SK-N-SH treated with all-trans-retinoic acid at 6 μM for 48 hours (cell line): ENCODE measurements at regions not wholly inside any gene's neighbourhood (a gene's known extent, or its start where the extent isn't known, plus 50 kb on each side); places are given as distances from the start of the nearest gene placed in this dataset.

Source experiments
- ARNTL ChIP-seq: fragments of 450-650 bp; formaldehyde crosslinking; IDR thresholded peaks from 2 replicates; pipeline ENCODE4 v1.5.0; 2020; ENCODE audit warnings: low read depth, mild to moderate bottlenecking, moderate library complexity, borderline replicate concordance
- CREB5 ChIP-seq: fragments of 250-450 bp; sonication (Bioruptor Pico); IDR thresholded peaks from 2 replicates; pipeline ENCODE4 v1.5.1; 2020; ENCODE audit warnings: low read depth, mild to moderate bottlenecking, moderate library complexity
- ESRRG ChIP-seq: fragments of 250-450 bp; sonication (Bioruptor Pico); IDR thresholded peaks from 2 replicates; pipeline ENCODE4 v1.6.1; 2021; ENCODE audit warnings: mild to moderate bottlenecking
- GLIS3 ChIP-seq: fragments of 250-450 bp; sonication (Bioruptor Pico); IDR thresholded peaks from 2 replicates; pipeline ENCODE4 v1.5.0; 2020; ENCODE audit warnings: mild to moderate bottlenecking, moderate library complexity
- ISL1 ChIP-seq: fragments of 250-450 bp; sonication (Bioruptor Pico); IDR thresholded peaks from 2 replicates; pipeline ENCODE4 v2.1.2; 2022; ENCODE audit warnings: mild to moderate bottlenecking, moderate library complexity
- OSR1 ChIP-seq: fragments of 250-450 bp; sonication (Bioruptor Pico); IDR thresholded peaks from 2 replicates; pipeline ENCODE4 v1.8.0; 2022; ENCODE audit warnings: moderate library complexity, mild to moderate bottlenecking, inconsistent platforms
- PATZ1 ChIP-seq: fragments of 250-450 bp; sonication (Bioruptor Pico); IDR thresholded peaks from 2 replicates; pipeline ENCODE4 v1.8.0; 2020; ENCODE audit warnings: mild to moderate bottlenecking, moderate library complexity, borderline replicate concordance
- POU6F1 ChIP-seq: fragments of 250-450 bp; sonication (Bioruptor Pico); IDR thresholded peaks from 2 replicates; pipeline ENCODE4 v1.8.0; 2021; ENCODE audit warnings: low read depth, mild to moderate bottlenecking, moderate library complexity, borderline replicate concordance
- SNAI2 ChIP-seq: fragments of 250-450 bp; sonication (Bioruptor Pico); IDR thresholded peaks from 2 replicates; pipeline ENCODE4 v1.5.0; 2020; ENCODE audit warnings: mild to moderate bottlenecking, moderate library complexity
- TCF4 ChIP-seq: fragments of 250-450 bp; sonication (Bioruptor Pico); IDR thresholded peaks from 2 replicates; pipeline ENCODE4 v1.8.0; 2021; ENCODE audit warnings: mild to moderate bottlenecking, moderate library complexity, borderline replicate concordance
- TOX ChIP-seq: fragments of 250-450 bp; sonication (Bioruptor Pico); IDR thresholded peaks from 2 replicates; pipeline ENCODE4 v1.8.0; 2021; ENCODE audit warnings: mild to moderate bottlenecking, moderate library complexity, borderline replicate concordance
- TSHZ2 ChIP-seq: fragments of 250-450 bp; sonication (Bioruptor Pico); IDR thresholded peaks from 2 replicates; pipeline ENCODE4 v1.5.0; 2020; ENCODE audit warnings: mild to moderate bottlenecking, moderate library complexity
- ZC3H10 ChIP-seq: fragments of 250-450 bp; sonication (Bioruptor Pico); IDR thresholded peaks from 2 replicates; pipeline ENCODE4 v1.5.1; 2021; ENCODE audit warnings: mild to moderate bottlenecking, moderate library complexity

GRCh38 chr2:219961947-219962498 is 334.6 kb downstream of the SLC4A3 start:
- TF ChIP-seq PATZ1 (CRISPR knock-in tag) (no peak), POU6F1 (CRISPR knock-in tag) (no peak), TSHZ2 (CRISPR knock-in tag) (no peak), ESRRG (CRISPR knock-in tag) (no peak), CREB5 (CRISPR knock-in tag) (no peak), TOX (CRISPR knock-in tag) (no peak), ISL1 (CRISPR knock-in tag) (no peak), ARNTL (CRISPR knock-in tag) (no peak), GLIS3 (CRISPR knock-in tag) (no peak), ZC3H10 (CRISPR knock-in tag) (no peak), SNAI2 (CRISPR knock-in tag) (no peak), TCF4 (CRISPR knock-in tag) (no peak), OSR1 (CRISPR knock-in tag) (no peak)
